CD4-positive, alpha-beta memory T cell (primary cell): ENCODE measurements at regions not wholly inside any gene's neighbourhood (a gene's known extent, or its start where the extent isn't known, plus 50 kb on each side); places are given as distances from the start of the nearest gene placed in this dataset.

Source experiments
- CTCF ChIA-PET: fragments of 350-600 bp; sonication (Branson Sonifier 250); formaldehyde crosslinking; loops from one replicate; lab custom pipeline; 2021; ENCODE audit warnings: inconsistent platforms; ENCODE audit not compliant: partially characterized antibody; lab: Charles Lee
- POLR2A ChIA-PET: fragments of 350-600 bp; sonication (Branson Sonifier 250); formaldehyde crosslinking; loops from one replicate; lab custom pipeline; 2021; ENCODE audit not compliant: partially characterized antibody; lab: Charles Lee
- DNase-seq, 5 donors: peaks; one replicate each; pipeline versions ENCODE4 v3.0.0 to v3.0.0-alpha.2; 2020 to 2022; ENCODE audit warnings: mixed read lengths in 1 of 5
- H3K27ac ChIP-seq: one replicate; pipeline ENCODE4 v1.7.0; 2013; ENCODE audit warnings: low read depth, low read length
- H3K27me3 ChIP-seq: 2 replicates; pipeline ENCODE4 v1.7.0; 2013; ENCODE audit warnings: mild to moderate bottlenecking, low read length, moderate library complexity; ENCODE audit not compliant: insufficient read depth
- H3K36me3 ChIP-seq: 2 replicates; pipeline ENCODE4 v1.7.0; 2013; ENCODE audit warnings: mild to moderate bottlenecking, low read length, moderate library complexity; ENCODE audit not compliant: insufficient read depth
- H3K4me1 ChIP-seq: 2 replicates; pipeline ENCODE4 v1.7.0; 2013; ENCODE audit warnings: mild to moderate bottlenecking, low read length, moderate library complexity; ENCODE audit not compliant: insufficient read depth
- H3K4me3 ChIP-seq, 2 donors: one replicate each; pipeline ENCODE4 v1.7.0; 2013; ENCODE audit warnings: low read length in 2 of 2, mild to moderate bottlenecking in 1 of 2
- H3K9me3 ChIP-seq, 2 donors: one replicate each; pipeline ENCODE4 v1.7.0; 2013; ENCODE audit warnings: low read length in 2 of 2, control low read depth in 1 of 2; ENCODE audit not compliant: control insufficient read depth in 1 of 2
- H3K27ac Mint-ChIP-seq, 7 donors: one replicate each; pipeline ENCODE4 v1.8.0; 2020 to 2021; ENCODE audit warnings: mixed read lengths in 7 of 7, mild to moderate bottlenecking in 6 of 7, inconsistent platforms in 3 of 7, moderate library complexity in 3 of 7
- H3K27me3 Mint-ChIP-seq, 2 donors: one replicate each; pipeline ENCODE4 v1.8.0; 2020 to 2021; ENCODE audit warnings: mixed read lengths in 2 of 2
- H3K36me3 Mint-ChIP-seq, 2 donors: one replicate each; pipeline ENCODE4 v1.8.0; 2020 to 2021; ENCODE audit warnings: mixed read lengths in 2 of 2, inconsistent platforms in 1 of 2, mild to moderate bottlenecking in 1 of 2
- H3K4me1 Mint-ChIP-seq, 4 donors: one replicate each; pipeline ENCODE4 v1.8.0; 2020 to 2021; ENCODE audit warnings: mixed read lengths in 4 of 4, mild to moderate bottlenecking in 1 of 4
- H3K4me3 Mint-ChIP-seq, 8 donors: one replicate each; pipeline ENCODE4 v1.8.0; 2020 to 2021; ENCODE audit warnings: mixed read lengths in 8 of 8, mild to moderate bottlenecking in 7 of 8, moderate library complexity in 6 of 8, inconsistent platforms in 3 of 8
- H3K9me3 Mint-ChIP-seq, 8 donors: one replicate each; pipeline ENCODE4 v1.8.0; 2020 to 2021; ENCODE audit warnings: mixed read lengths in 8 of 8, mild to moderate bottlenecking in 5 of 8, inconsistent platforms in 3 of 8, moderate library complexity in 1 of 8
- intact Hi-C: fragments of 100-400 bp; cut with micrococcal nuclease; formaldehyde crosslinking; loops from one replicate; pipeline ENCODE4 v1.15.1; 2023

DNA sequence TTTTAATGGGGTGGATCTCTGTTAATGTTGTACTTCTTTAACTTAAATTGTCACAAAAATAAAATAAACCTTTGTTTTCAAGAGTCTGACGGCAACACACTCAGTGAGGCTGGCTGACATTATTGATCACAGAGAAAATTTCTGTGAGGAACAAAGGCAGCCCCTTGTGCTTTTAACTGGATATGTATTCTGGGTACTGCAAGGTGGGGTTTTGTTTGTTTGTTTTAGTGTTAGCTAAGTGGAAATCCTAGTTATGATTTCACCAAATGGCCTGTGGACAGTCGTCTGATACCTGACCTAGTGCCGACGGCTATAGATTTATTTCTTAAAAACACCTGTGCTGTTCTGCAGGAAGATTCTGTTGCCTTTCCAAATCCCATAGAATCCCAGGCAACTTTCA, 1329.5 kb upstream of the ZEB2 start:
- Mint-ChIP-seq H3K4me3 (no peak overlapping the region), H3K4me1 (no peaks in the 10 kb centered on the region), H3K27ac (no peak overlapping the region), H3K36me3 (no peaks in the 10 kb centered on the region), H3K27me3 (no peaks in the 10 kb centered on the region), H3K9me3 (peaks cover 0 to 4% (median 0%) of the 10 kb centered on the region in 8 donors)
- ChIA-PET CTCF (no interaction called here), POLR2A (no interaction called here)
- Histone ChIP-seq H3K4me1 (no peaks in the 10 kb centered on the region), H3K9me3 (no peaks in the 10 kb centered on the region), H3K4me3 (no peak overlapping the region), H3K27me3 (no peaks in the 10 kb centered on the region), H3K27ac (no peak overlapping the region), H3K36me3 (no peaks in the 10 kb centered on the region)
- intact Hi-C loops: no loop called here
- no peak for DNase-seq

DNA sequence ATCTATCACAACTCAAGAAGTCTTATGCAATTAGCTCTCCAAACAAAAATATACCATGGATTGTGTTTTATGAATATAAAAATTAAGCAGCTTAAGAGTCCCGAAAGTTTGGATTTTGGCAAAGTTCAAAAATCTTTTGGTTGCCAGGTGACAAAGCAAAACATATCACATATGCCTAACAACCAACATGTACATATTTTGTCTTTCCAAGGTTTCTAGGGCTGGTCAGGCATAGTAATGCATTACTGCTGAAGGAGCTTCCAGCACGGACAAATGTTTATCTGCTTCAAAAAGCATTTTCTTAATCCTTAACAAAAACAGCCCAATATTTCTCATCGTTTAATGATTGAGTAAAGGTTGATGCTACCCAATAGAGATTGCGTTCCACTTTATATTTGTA, 1327.1 kb upstream of the ZEB2 start:
- CTCF ChIA-PET: no interaction called here
- no peaks in the 10 kb centered on the region for H3K36me3 Mint-ChIP-seq
- H3K27me3 ChIP-seq: no peaks in the 10 kb centered on the region
- no peaks in the 10 kb centered on the region for H3K27me3 Mint-ChIP-seq
- no peaks in the 10 kb centered on the region for H3K4me1 Mint-ChIP-seq
- POLR2A ChIA-PET: no interaction called here
- H3K4me3 ChIP-seq: no peak overlapping the region
- H3K27ac ChIP-seq: no peak overlapping the region
- no peaks in the 10 kb centered on the region for H3K4me1 ChIP-seq
- H3K27ac Mint-ChIP-seq: no peak overlapping the region
- no peak for DNase-seq
- H3K9me3 Mint-ChIP-seq: peaks cover 0 to 8% (median 0%) of the 10 kb centered on the region in 8 donors
- no peak overlapping the region for H3K4me3 Mint-ChIP-seq
- intact Hi-C loops: no loop called here
- no peaks in the 10 kb centered on the region for H3K36me3 ChIP-seq
- H3K9me3 ChIP-seq: no peaks in the 10 kb centered on the region

DNA sequence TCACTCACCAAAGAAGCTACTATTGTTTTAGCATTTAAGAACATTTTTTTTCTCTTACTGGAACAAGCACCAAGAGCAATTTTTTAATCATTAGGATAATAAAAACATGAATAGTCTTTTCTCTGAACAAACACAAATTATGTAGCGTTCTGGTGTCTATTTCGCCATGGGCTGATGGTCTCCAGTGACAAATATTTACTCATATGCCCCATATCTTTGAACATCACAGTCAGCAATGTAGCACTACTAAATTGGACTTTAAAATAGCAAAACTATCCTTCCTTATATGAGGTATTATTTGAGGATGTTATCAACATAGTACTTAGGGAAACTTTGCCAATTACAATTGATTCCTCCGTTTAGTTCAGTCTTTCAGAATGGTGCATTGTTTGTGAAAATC, 1326.0 kb upstream of the ZEB2 start:
- H3K36me3 ChIP-seq: no peaks in the 10 kb centered on the region
- DNase-seq: no peak
- no peak overlapping the region for H3K4me3 ChIP-seq
- intact Hi-C loops: no loop called here
- ChIA-PET CTCF (no interaction called here), POLR2A (no interaction called here)
- Mint-ChIP-seq H3K27ac (no peak overlapping the region), H3K4me3 (no peak overlapping the region), H3K36me3 (no peaks in the 10 kb centered on the region), H3K4me1 (no peaks in the 10 kb centered on the region), H3K27me3 (no peaks in the 10 kb centered on the region), H3K9me3 (peaks cover 0 to 8% (median 0%) of the 10 kb centered on the region in 8 donors)
- H3K27me3 ChIP-seq: no peaks in the 10 kb centered on the region
- no peaks in the 10 kb centered on the region for H3K4me1 ChIP-seq
- no peak overlapping the region for H3K27ac ChIP-seq
- no peaks in the 10 kb centered on the region for H3K9me3 ChIP-seq

DNA sequence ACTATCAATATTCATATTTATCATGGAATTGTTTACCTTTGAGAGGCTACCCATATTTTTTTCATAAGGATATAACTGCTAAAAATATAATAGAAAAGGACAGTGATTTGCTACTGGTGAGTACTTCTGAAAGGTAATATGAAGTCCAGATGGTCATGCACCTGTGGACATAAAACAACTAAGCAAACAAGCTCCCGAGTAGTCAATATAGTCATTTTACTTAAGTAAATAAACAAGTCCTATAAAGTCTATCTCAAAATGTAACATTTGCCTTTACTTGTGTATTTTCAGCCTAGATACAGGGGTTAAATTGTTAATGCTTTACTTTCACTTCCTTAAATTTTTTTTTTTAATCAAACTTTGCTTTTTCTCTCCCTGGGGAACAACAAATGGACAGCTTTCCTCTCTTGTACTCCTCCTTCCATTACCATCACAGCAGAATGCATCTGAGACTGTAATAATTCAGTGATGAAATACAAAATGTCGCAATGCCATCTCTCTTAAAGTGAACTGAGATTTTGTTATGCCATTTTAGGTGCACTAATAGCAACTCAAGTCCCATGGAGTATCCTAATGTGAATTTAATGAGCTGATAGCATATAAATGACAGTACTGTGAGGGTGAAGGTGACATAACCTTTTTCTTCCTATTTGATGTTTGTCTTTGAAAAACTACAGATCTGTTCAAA, 1325.4 kb upstream of the ZEB2 start:
- ChIA-PET POLR2A (no interaction called here), CTCF (no interaction called here)
- DNase-seq: no peak
- no peaks in the 10 kb centered on the region for H3K36me3 Mint-ChIP-seq
- H3K4me3 Mint-ChIP-seq: no peak overlapping the region
- no peaks in the 10 kb centered on the region for H3K4me1 Mint-ChIP-seq
- peaks cover 0 to 8% (median 0%) of the 10 kb centered on the region in 8 donors for H3K9me3 Mint-ChIP-seq
- Histone ChIP-seq H3K9me3 (no peaks in the 10 kb centered on the region), H3K4me3 (no peak overlapping the region), H3K4me1 (no peaks in the 10 kb centered on the region), H3K27me3 (no peaks in the 10 kb centered on the region), H3K36me3 (no peaks in the 10 kb centered on the region), H3K27ac (no peak overlapping the region)
- no peaks in the 10 kb centered on the region for H3K27me3 Mint-ChIP-seq
- intact Hi-C loops: no loop called here
- H3K27ac Mint-ChIP-seq: no peak overlapping the region

DNA sequence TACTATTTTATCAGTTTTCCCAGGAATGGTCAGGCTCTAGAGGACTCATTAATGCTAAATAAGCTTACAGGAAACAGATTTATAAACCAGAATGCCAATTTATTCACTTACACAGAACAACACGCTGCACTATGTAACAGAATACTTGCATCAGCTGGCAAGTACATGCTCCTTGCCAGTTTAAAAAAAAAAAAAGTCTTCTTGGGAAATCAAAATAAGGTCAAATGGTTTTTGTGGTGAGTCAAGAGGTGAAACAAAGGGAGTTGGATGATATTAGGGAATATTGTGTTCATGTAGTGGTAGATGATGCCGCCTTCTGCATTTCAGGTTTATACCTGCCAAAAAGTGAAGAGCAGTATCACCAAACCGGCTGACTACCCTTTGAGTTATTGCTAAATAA, 1322.1 kb upstream of the ZEB2 start:
- no peaks in the 10 kb centered on the region for H3K27me3 ChIP-seq
- no peak overlapping the region for H3K27ac ChIP-seq
- DNase-seq: no peak
- Mint-ChIP-seq H3K4me1 (no peaks in the 10 kb centered on the region), H3K9me3 (peaks cover 0 to 8% (median 0%) of the 10 kb centered on the region in 8 donors), H3K36me3 (no peaks in the 10 kb centered on the region), H3K4me3 (no peak overlapping the region), H3K27me3 (no peaks in the 10 kb centered on the region), H3K27ac (no peak overlapping the region)
- no peak overlapping the region for H3K4me3 ChIP-seq
- CTCF ChIA-PET: no interaction called here
- POLR2A ChIA-PET: no interaction called here
- no peaks in the 10 kb centered on the region for H3K36me3 ChIP-seq
- intact Hi-C loops: no loop called here
- no peaks in the 10 kb centered on the region for H3K4me1 ChIP-seq
- no peaks in the 10 kb centered on the region for H3K9me3 ChIP-seq

DNA sequence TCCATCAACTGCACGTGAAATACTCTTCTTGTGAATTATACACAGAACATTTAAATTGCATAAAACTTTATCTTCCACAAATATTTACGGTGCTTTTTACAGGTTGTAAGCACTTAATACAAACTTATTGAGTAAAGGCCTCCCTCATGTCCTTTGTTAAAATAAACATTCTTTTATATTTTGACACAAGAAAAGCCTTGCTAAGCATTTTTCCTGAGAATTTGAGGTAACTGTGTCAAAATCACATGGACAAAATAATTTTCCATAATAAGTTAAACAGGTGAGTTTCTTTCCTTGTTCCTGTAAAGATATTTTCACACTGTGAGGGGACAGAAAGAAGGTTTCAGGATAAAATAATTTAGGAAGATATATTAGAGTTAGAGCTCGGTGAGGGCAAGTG, 1317.1 kb upstream of the ZEB2 start:
- no peaks in the 10 kb centered on the region for H3K27me3 Mint-ChIP-seq
- peaks cover 0 to 6% (median 0%) of the 10 kb centered on the region in 8 donors for H3K9me3 Mint-ChIP-seq
- no peak overlapping the region for H3K4me3 Mint-ChIP-seq
- no peaks in the 10 kb centered on the region for H3K4me1 Mint-ChIP-seq
- DNase-seq: no peak
- H3K9me3 ChIP-seq: no peaks in the 10 kb centered on the region
- no peaks in the 10 kb centered on the region for H3K4me1 ChIP-seq
- no peaks in the 10 kb centered on the region for H3K36me3 ChIP-seq
- no peak overlapping the region for H3K27ac Mint-ChIP-seq
- intact Hi-C loops: no loop called here
- ChIA-PET POLR2A (no interaction called here), CTCF (no interaction called here)
- no peaks in the 10 kb centered on the region for H3K27me3 ChIP-seq
- no peaks in the 10 kb centered on the region for H3K36me3 Mint-ChIP-seq
- no peak overlapping the region for H3K27ac ChIP-seq
- no peak overlapping the region for H3K4me3 ChIP-seq

DNA sequence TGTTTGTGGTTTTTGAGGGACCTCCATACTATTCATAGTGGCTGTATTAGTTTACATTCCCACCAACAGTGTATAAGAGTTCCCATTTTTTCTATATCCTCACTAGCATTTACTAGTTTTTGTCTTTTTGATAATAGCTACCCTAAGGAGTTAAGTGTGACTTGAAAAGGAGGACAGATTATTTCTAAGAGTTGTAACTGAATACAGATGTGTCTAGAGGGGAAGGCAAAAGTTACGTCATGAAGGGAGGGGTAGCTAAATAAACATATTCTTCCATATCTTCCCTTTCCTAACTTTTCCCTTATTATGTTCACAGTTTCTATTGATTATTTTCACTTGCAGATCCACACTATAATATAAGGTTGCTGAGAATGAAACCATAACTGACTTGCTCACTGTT, 1315.7 kb upstream of the ZEB2 start:
- H3K4me1 ChIP-seq: no peaks in the 10 kb centered on the region
- ChIA-PET POLR2A (no interaction called here), CTCF (no interaction called here)
- no peaks in the 10 kb centered on the region for H3K27me3 ChIP-seq
- no peak overlapping the region for H3K27ac ChIP-seq
- no peaks in the 10 kb centered on the region for H3K9me3 ChIP-seq
- peaks cover 0 to 8% (median 0%) of the 10 kb centered on the region in 8 donors for H3K9me3 Mint-ChIP-seq
- no peak for DNase-seq
- no peaks in the 10 kb centered on the region for H3K27me3 Mint-ChIP-seq
- intact Hi-C loops: no loop called here
- no peak overlapping the region for H3K27ac Mint-ChIP-seq
- no peaks in the 10 kb centered on the region for H3K4me1 Mint-ChIP-seq
- H3K36me3 ChIP-seq: no peaks in the 10 kb centered on the region
- H3K4me3 Mint-ChIP-seq: no peak overlapping the region
- no peak overlapping the region for H3K4me3 ChIP-seq
- H3K36me3 Mint-ChIP-seq: no peaks in the 10 kb centered on the region

DNA sequence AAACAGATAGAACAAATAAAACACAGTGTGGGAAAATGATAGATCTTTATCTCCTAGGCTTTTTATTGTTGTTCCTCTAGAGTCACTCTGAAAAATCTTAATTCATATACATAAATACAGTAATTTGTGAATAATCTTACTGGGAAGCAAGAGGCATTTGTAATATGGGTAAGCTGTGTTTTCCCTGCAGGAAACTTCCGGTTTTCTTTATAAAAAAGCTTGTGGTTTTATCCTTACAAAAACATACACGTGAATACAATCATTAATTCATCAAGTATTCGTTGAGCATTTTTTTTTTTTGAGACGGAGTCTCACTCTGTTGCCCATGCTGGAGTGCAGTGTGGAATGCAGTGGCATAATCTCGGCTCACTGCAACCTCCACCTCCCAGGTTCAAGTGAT, 1312.8 kb upstream of the ZEB2 start:
- no peak overlapping the region for H3K27ac ChIP-seq
- no peaks in the 10 kb centered on the region for H3K27me3 Mint-ChIP-seq
- peaks cover 0 to 13% (median 3%) of the 10 kb centered on the region in 8 donors for H3K9me3 Mint-ChIP-seq
- CTCF ChIA-PET: no interaction called here
- no peak overlapping the region for H3K27ac Mint-ChIP-seq
- POLR2A ChIA-PET: no interaction called here
- H3K4me1 ChIP-seq: no peaks in the 10 kb centered on the region
- H3K36me3 ChIP-seq: no peaks in the 10 kb centered on the region
- no peaks in the 10 kb centered on the region for H3K27me3 ChIP-seq
- H3K9me3 ChIP-seq: no peaks in the 10 kb centered on the region
- no peaks in the 10 kb centered on the region for H3K36me3 Mint-ChIP-seq
- no peak overlapping the region for H3K4me3 Mint-ChIP-seq
- no peak overlapping the region for H3K4me3 ChIP-seq
- no peak for DNase-seq
- H3K4me1 Mint-ChIP-seq: no peaks in the 10 kb centered on the region
- intact Hi-C loops: no loop called here
